NCI-H2081 treated with DMSO at 0.1 percent for 48 hours (cell line): ENCODE measurements at regions not wholly inside any gene's neighbourhood (a gene's known extent, or its start where the extent isn't known, plus 50 kb on each side); places are given as distances from the start of the nearest gene placed in this dataset.

Experiments
- DNase-seq: peaks from one replicate; lab custom pipeline; 2025; lab: John Stamatoyannopoulos, UW

GRCh38 chr11:127138613-127139012 lies 138.0 kb upstream of the KIRREL3 start:
- DNase-seq: no peak

GRCh38 chr11:127137771-127138280 lies 137.3 kb upstream of the KIRREL3 start:
- DNase-seq: no peak

- DNase-seq: no peak
Measured at GRCh38 chr11:127136438-127136837, 135.9 kb upstream of the KIRREL3 start.

- DNase-seq: no peak
Measured at GRCh38 chr11:127135256-127135655, 134.7 kb upstream of the KIRREL3 start.

GRCh38 chr11:127133061-127133460 lies 132.5 kb upstream of the KIRREL3 start:
- DNase-seq: no peak

- no peak for DNase-seq
Measured at GRCh38 chr11:127130321-127130720, 129.8 kb upstream of the KIRREL3 start.

- no peak for DNase-seq
Measured at GRCh38 chr11:127126986-127127385, 126.4 kb upstream of the KIRREL3 start.

- DNase-seq: no peak
Measured at GRCh38 chr11:127119356-127119755, 118.8 kb upstream of the KIRREL3 start.

- DNase-seq: no peak
Measured at GRCh38 chr11:127118811-127119210, 118.2 kb upstream of the KIRREL3 start.

- no peak for DNase-seq
Measured at GRCh38 chr11:127117231-127117739, 116.7 kb upstream of the KIRREL3 start.

- no peak for DNase-seq
Measured at GRCh38 chr11:127115844-127116243, 115.3 kb upstream of the KIRREL3 start.

GRCh38 chr11:127114035-127114434 lies 113.5 kb upstream of the KIRREL3 start:
- DNase-seq: no peak

GRCh38 chr11:127110542-127110941 lies 110.0 kb upstream of the KIRREL3 start:
- no peak for DNase-seq

GRCh38 chr11:127109796-127110480 lies 109.4 kb upstream of the KIRREL3 start:
- no peak for DNase-seq

GRCh38 chr11:127108838-127109237 lies 108.3 kb upstream of the KIRREL3 start:
- DNase-seq: no peak

GRCh38 chr11:127106938-127107337 lies 106.4 kb upstream of the KIRREL3 start:
- no peak for DNase-seq

- no peak for DNase-seq
Measured at GRCh38 chr11:127105593-127106541, 105.3 kb upstream of the KIRREL3 start.

- DNase-seq: no peak
Measured at GRCh38 chr11:127103586-127104388, 103.2 kb upstream of the KIRREL3 start.

- DNase-seq: no peak
Measured at GRCh38 chr11:127098684-127099083, 98.1 kb upstream of the KIRREL3 start.

GRCh38 chr11:127080735-127081134 lies 80.2 kb upstream of the KIRREL3 start:
- no peak for DNase-seq

- DNase-seq: no peak
Measured at GRCh38 chr11:127075758-127076157, 75.2 kb upstream of the KIRREL3 start.
